ENCODE measurements at regions not wholly inside any gene's neighbourhood (a gene's known extent, or its start where the extent isn't known, plus 50 kb on each side); places are given as distances from the start of the nearest gene placed in this dataset.

- H3K79me2 ChIP-seq (ENCODE audit: low read length): no peaks in the 10 kb centered on the region
- H3K27me3 ChIP-seq (replicated peaks; ENCODE audit: insufficient read depth, low read length): no peaks in the 10 kb centered on the region
- no peak overlapping the region for H3K4me2 ChIP-seq (ENCODE audit: low read depth, low read length)
- no peaks in the 10 kb centered on the region for H3K36me3 ChIP-seq (replicated peaks; ENCODE audit: insufficient read depth, low read length)
- no peak overlapping the region for H2AFZ ChIP-seq (ENCODE audit: low read length)
- H3K4me1 ChIP-seq (ENCODE audit: low read length): no peaks in the 10 kb centered on the region
- no peak overlapping the region for H3K4me3 ChIP-seq (ENCODE audit: low read length)
- H3K9me2 ChIP-seq (replicated peaks; ENCODE audit: insufficient read depth, low read length): no peaks in the 10 kb centered on the region
- H3K9ac ChIP-seq (ENCODE audit: low read length): no peak overlapping the region
- H3K27ac ChIP-seq (ENCODE audit: low read length): no peak overlapping the region
- DNase-seq: no peak
- H4K20me1 ChIP-seq (ENCODE audit: insufficient read depth, low read length): no peaks in the 10 kb centered on the region
- no peaks in the 10 kb centered on the region for H3K9me3 ChIP-seq (replicated peaks; ENCODE audit: insufficient read depth, low read length)
- H3F3A ChIP-seq (ENCODE audit: insufficient read depth, low read length): no peaks in the 10 kb centered on the region
- TF ChIP-seq CTCF (IDR thresholded peaks at IDR 0.05; ENCODE audit: low read length) (no peak), EZH2phosphoT487 (IDR thresholded peaks at IDR 0.05; ENCODE audit: low read length) (no peak), EZH2 (optimal IDR thresholded peaks at IDR 0.05; ENCODE audit: low read depth, low read length) (no peak)
These were observed 99.0 kb upstream of the MAGI2 start for GRCh38 chr7:79552463-79552862.

GRCh38 chr7:79548727-79549126, 95.3 kb upstream of the MAGI2 start:
- Histone ChIP-seq H4K20me1 (ENCODE audit: insufficient read depth, low read length) (no peaks in the 10 kb centered on the region), H3K27me3 (replicated peaks; ENCODE audit: insufficient read depth, low read length) (no peaks in the 10 kb centered on the region), H3K79me2 (ENCODE audit: low read length) (no peaks in the 10 kb centered on the region), H3K36me3 (replicated peaks; ENCODE audit: insufficient read depth, low read length) (no peaks in the 10 kb centered on the region), H3F3A (ENCODE audit: insufficient read depth, low read length) (no peaks in the 10 kb centered on the region), H3K9me3 (replicated peaks; ENCODE audit: insufficient read depth, low read length) (no peaks in the 10 kb centered on the region), H3K4me2 (ENCODE audit: low read depth, low read length) (no peak overlapping the region), H3K4me3 (ENCODE audit: low read length) (no peak overlapping the region), H2AFZ (ENCODE audit: low read length) (no peak overlapping the region), H3K9ac (ENCODE audit: low read length) (no peak overlapping the region), H3K9me2 (replicated peaks; ENCODE audit: insufficient read depth, low read length) (no peaks in the 10 kb centered on the region), H3K27ac (ENCODE audit: low read length) (no peak overlapping the region), H3K4me1 (ENCODE audit: low read length) (no peaks in the 10 kb centered on the region)
- TF ChIP-seq EZH2 (optimal IDR thresholded peaks at IDR 0.05; ENCODE audit: low read depth, low read length) (no peak), CTCF (IDR thresholded peaks at IDR 0.05; ENCODE audit: low read length) (no peak), EZH2phosphoT487 (IDR thresholded peaks at IDR 0.05; ENCODE audit: low read length) (no peak)
- DNase-seq: no peak

- no peaks in the 10 kb centered on the region for H3K4me1 ChIP-seq (ENCODE audit: low read length)
- H3K9ac ChIP-seq (ENCODE audit: low read length): no peak overlapping the region
- H3K27ac ChIP-seq (ENCODE audit: low read length): no peak overlapping the region
- no peak overlapping the region for H3K4me3 ChIP-seq (ENCODE audit: low read length)
- H3K9me3 ChIP-seq (replicated peaks; ENCODE audit: insufficient read depth, low read length): no peaks in the 10 kb centered on the region
- no peaks in the 10 kb centered on the region for H4K20me1 ChIP-seq (ENCODE audit: insufficient read depth, low read length)
- H3K36me3 ChIP-seq (replicated peaks; ENCODE audit: insufficient read depth, low read length): no peaks in the 10 kb centered on the region
- H3K9me2 ChIP-seq (replicated peaks; ENCODE audit: insufficient read depth, low read length): no peaks in the 10 kb centered on the region
- H3K4me2 ChIP-seq (ENCODE audit: low read depth, low read length): no peak overlapping the region
- TF ChIP-seq EZH2 (optimal IDR thresholded peaks at IDR 0.05; ENCODE audit: low read depth, low read length): no peak
- no peak for TF ChIP-seq EZH2phosphoT487 (IDR thresholded peaks at IDR 0.05; ENCODE audit: low read length)
- TF ChIP-seq CTCF (IDR thresholded peaks at IDR 0.05; ENCODE audit: low read length): no peak
- H3F3A ChIP-seq (ENCODE audit: insufficient read depth, low read length): no peaks in the 10 kb centered on the region
- no peak overlapping the region for H2AFZ ChIP-seq (ENCODE audit: low read length)
- no peaks in the 10 kb centered on the region for H3K79me2 ChIP-seq (ENCODE audit: low read length)
- no peaks in the 10 kb centered on the region for H3K27me3 ChIP-seq (replicated peaks; ENCODE audit: insufficient read depth, low read length)
- no peak for DNase-seq
These were observed 93.7 kb upstream of the MAGI2 start for GRCh38 chr7:79547132-79547531.
